Stimulated activated CD4-positive, alpha-beta T cell treated with anti-CD3 and anti-CD28 coated beads, Interleukin-1b, Interleukin-23, amount 100 ng/mL, for 48 hours (primary cell): ENCODE measurements at regions not wholly inside any gene's neighbourhood (a gene's known extent, or its start where the extent isn't known, plus 50 kb on each side); places are given as distances from the start of the nearest gene placed in this dataset.

Source experiments
- DNase-seq: peaks from one replicate; pipeline ENCODE4 v3.0.0-alpha.2; 2020

DNA sequence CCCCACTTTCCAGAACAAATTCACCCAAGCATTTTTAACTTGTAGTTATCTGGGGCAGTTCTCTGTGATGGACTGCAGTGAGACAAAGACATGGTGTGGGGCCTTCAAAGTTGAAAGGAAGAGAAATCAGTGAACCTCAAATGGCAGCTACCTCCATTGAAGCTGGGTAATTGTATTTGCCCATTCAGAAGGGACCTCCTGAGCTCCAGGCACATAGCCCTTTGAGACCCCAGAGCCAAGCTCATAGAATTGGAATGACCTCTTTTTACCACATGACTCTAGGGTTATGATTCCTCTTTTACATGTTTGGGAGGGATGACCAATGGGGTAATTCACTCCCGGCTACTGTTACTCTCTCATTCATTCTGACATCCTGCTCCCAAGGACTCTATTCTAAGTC lies 368.4 kb upstream of the ITGA1 start:
- no peak for DNase-seq

GRCh38 chr5:52427615-52428014 lies 360.1 kb upstream of the ITGA1 start:
- DNase-seq: no peak

DNA sequence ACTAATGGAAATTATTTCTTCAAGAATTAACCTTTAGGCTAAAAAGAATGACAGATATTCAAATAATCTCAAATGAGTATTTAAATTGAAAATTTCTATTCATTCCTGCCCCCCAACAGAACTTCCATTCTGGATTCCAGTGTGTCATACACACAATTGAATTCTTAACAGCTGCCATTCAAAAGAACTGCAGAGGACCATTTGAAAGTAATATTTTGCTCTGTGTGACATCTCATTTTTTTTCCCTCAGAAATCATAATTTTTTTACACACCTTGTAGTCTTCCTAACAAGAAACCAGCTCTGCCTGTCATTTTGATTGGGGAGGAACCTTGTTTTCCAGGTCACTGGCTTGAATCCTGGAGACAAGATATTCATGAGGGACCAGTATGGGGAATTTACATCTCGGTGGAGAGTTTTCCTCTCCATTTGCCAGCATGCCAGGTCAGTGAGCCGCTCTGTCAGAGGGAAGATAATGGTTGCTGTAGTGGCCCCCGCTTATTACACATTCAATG lies 358.7 kb upstream of the ITGA1 start:
- no peak for DNase-seq

GRCh38 chr5:52441768-52442167 lies 345.9 kb upstream of the ITGA1 start:
- no peak for DNase-seq

- DNase-seq: no peak
These were observed 344.5 kb upstream of the ITGA1 start for GRCh38 chr5:52443187-52443586.

- DNase-seq: no peak
These were observed 339.6 kb upstream of the ITGA1 start for GRCh38 chr5:52448111-52448510.

DNA sequence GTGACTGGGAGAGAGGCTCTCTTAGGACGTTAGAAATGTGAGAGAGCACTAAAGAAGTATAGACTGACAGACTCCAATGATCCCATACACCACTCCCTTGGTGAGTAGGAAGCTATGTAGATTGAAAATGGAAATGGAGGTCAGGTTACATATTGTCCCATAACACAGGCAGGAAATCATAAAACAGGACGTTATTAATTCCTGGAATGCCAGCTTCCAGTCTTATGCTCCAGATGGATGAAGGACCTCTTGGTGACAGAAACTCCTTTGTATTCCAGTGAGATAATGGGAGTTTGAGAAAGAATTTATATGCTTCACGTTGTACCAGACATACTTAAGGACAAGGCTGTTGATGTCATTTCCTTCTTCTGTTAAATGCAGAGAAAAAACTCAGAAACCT lies 338.2 kb upstream of the ITGA1 start:
- DNase-seq: no peak

DNA sequence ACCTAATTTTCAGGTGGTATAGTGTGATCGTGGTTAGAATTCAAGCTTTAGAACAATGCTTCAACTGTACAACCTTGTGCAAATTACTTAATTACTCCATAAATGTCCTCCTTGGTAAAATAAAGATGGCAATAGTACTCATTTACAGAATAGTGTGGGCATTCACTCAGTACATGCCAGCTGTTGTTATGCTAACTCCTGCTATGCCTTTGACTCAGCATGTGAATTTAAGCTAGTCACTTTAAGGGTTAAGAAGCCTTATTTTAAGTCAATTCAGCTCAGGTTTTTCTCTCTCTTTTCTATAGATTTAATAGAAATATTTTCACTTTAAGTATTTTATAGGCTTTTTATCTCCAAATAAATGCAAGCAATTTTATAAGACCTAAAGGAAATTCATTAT lies 335.6 kb upstream of the ITGA1 start:
- no peak for DNase-seq

DNA sequence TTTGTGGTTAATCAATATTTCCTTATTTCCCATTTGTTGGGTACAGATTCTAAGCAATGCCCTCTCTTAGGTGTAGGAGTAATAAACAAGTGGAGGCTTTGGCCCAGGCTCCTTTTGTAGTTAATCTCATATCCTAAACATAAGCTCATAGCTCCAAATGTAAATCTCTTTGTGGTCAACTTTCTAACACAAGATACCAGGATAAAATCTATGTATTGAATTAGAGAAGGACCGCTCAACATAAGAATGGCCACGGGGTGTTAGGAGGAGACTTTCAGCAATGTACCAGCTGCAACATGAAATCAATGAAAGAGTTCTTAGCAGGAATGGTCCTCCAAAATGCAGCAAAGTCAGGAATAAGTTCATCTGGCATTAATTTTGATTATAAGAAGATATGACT lies 334.5 kb upstream of the ITGA1 start:
- DNase-seq: no peak

GRCh38 chr5:52455920-52456319 lies 331.8 kb upstream of the ITGA1 start:
- no peak for DNase-seq

DNA sequence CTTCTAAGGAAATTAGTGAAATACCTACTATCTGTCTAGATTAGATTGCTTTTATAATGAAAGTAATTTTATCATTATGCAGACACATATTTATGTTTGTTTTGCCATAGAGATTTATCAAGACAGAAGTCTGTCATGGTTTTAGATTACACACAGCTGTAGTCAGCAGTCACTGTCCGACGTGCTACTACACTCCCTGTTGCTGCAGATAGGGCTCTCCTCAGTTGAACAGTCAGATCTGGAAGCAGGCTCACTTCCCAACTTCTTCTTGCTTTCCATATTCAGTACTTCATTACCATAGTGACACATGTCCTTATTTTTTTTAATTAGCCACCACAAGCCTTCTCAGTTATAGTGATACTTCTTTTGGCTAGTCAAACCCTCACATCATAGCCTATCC lies 329.9 kb upstream of the ITGA1 start:
- DNase-seq: no peak

GRCh38 chr5:52466113-52466512 lies 321.6 kb upstream of the ITGA1 start:
- DNase-seq: no peak

DNA sequence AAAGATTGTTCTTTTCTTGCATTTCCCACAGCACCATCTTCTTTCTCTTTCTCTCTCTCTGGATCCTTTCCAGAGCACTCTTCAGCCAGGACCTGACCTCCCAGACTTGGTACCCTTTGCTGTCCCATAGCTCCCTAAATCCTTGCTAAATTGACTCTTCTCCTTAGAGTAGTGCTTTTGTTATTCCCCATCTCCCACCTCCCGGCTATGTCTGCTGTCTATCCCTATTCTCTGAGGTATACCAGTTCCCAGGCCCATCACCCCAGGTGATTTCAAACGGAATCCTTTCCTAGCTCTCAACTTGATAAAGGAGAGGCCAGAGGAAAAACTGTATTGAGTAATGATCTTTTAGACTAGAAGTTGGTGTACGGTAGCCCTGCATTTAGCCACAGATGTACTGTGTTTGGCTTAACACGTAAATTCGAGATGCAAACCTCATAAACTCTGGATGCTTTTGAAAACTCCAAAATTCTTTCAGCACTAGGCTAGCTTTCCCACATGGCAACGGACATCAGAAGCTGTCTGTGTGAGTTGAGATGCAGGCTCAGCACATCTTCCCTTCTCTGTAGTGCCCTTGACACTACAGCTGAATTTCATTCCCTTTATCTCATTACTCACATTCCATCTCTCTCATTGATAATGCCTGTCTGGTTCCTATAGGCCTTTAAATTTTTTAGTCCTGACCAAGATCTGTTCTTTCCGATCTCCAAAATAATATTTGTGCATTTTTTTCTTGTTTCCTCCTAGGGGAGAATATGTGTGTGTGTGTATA lies 320.8 kb upstream of the ITGA1 start:
- no peak for DNase-seq

- DNase-seq: no peak
These were observed 318.7 kb upstream of the ITGA1 start for GRCh38 chr5:52468976-52469375.

- no peak for DNase-seq
These were observed 318.3 kb upstream of the ITGA1 start for GRCh38 chr5:52469420-52469819.

DNA sequence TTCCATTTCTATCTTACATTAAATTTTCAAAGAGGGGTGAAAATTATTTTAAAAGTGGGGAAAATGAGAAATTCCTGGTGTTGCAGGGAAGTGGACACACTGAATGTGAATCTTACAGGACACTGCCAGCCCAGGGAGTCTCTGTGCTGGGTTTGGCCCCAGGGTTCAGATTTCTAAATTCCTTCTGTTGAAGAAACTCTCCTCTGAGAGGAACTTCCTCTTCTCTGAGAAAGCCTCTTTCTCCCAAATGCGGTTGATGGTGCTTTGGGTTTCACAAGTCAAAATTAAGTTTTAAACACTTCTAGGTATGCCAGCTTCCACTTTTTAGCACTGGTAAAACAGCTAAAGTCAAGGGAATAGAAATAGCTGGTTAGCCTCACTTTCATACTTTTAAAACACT lies 317.9 kb upstream of the ITGA1 start:
- no peak for DNase-seq

GRCh38 chr5:52476346-52476745 lies 311.4 kb upstream of the ITGA1 start:
- DNase-seq: no peak

- DNase-seq: no peak
These were observed 306.5 kb upstream of the ITGA1 start for GRCh38 chr5:52481201-52481600.

GRCh38 chr5:52481851-52482250 lies 305.9 kb upstream of the ITGA1 start:
- no peak for DNase-seq

GRCh38 chr5:52491071-52491787 lies 296.5 kb upstream of the ITGA1 start:
- DNase-seq: no peak

- no peak for DNase-seq
These were observed 295.9 kb upstream of the ITGA1 start for GRCh38 chr5:52491818-52492217.

DNA sequence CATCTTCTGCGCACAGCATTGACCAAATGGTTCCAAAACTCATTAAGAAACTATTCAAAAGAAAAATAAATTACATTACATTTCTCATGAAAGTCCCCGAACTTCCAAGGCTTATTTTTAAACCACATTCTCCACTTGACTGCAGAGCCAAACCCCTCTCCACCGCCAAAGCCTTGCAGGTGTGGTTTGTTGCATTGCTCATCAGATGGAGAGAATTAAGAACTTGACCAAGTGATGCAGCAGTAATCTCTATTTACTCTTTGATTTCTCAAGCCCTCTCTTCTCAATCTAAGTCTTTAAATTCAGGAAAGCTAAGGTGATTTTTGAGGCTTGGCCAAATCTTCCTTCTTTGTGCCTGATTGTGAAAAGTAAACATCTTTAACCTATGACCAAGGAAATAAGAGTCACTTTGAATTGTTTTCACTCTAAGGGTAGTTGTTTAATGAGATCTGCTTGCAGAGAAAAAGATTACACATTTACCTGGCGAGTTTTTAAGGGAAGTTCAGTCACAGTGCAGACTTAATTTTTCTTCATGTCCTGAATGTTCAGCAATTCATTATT lies 290.5 kb upstream of the ITGA1 start:
- DNase-seq: no peak

DNA sequence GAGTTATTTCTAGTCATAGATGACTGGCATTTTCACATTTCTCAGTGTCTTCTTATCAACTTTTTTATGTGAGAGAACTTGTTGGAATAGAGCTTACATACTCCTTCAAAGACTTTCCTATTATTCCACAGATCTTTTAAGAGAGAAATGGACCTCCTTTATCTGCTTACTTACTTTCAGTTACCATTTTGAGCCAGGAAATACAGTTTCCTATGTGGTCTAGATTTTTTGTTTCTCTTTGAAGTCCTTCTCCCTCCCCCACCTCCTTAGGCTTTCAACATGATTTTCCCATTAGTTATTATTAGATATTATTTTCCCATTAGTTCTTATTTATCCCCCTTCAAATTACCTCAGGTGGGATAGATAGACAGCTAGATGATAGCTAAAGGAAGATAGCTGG lies 289.1 kb upstream of the ITGA1 start:
- no peak for DNase-seq

GRCh38 chr5:52502460-52502999 lies 285.2 kb upstream of the ITGA1 start:
- DNase-seq: no peak
